Left lung (tissue), 4 donors: ENCODE measurements at regions not wholly inside any gene's neighbourhood (a gene's known extent, or its start where the extent isn't known, plus 50 kb on each side); places are given as distances from the start of the nearest gene placed in this dataset.
"Not testable (repeated sequence)": the region's sequence is repeated elsewhere in the genome, so short reads cannot be mapped to it uniquely, and the experiment has no call there.

ENCODE experiments used
- ATAC-seq: fragments of 200-7000 bp; cut with Tn5 transposase; one replicate; pipeline ENCODE4 v1.9.1; 2020; ENCODE audit warnings: moderate library complexity
- DNase-seq, 4 donors: peaks; one replicate each; pipeline ENCODE4 v3.0.0-alpha.2; 2013 to 2020
- H3K27ac ChIP-seq, 2 donors: fragments of 200-600 bp; sonication (generic) in 1 of 2; one replicate each; pipeline versions ENCODE4 v1.5.0 to v1.8.0; 2020 to 2021
- H3K27me3 ChIP-seq, 2 donors: fragments of 200-600 bp; sonication (generic) in 1 of 2; one replicate each; pipeline versions ENCODE4 v1.5.0 to v1.8.0; 2020 to 2021
- H3K36me3 ChIP-seq, 2 donors: fragments of 200-600 bp; sonication (generic) in 1 of 2; one replicate each; pipeline versions ENCODE4 v1.5.0 to v1.8.0; 2020 to 2021
- H3K4me1 ChIP-seq, 2 donors: fragments of 200-600 bp; one replicate each; pipeline ENCODE4 v1.8.0; 2021
- H3K4me3 ChIP-seq, 2 donors: fragments of 200-600 bp; sonication (generic) in 1 of 2; one replicate each; pipeline versions ENCODE4 v1.5.0 to v1.8.0; 2020 to 2021; ENCODE audit warnings: mild to moderate bottlenecking in 1 of 2
- H3K9me3 ChIP-seq, 2 donors: fragments of 200-600 bp; sonication (generic) in 1 of 2; one replicate each; pipeline versions ENCODE4 v1.5.0 to v1.8.0; 2020 to 2021
- CTCF ChIP-seq, 2 donors: fragments of 200-600 bp; sonication (generic) in 1 of 2; IDR thresholded peaks; one replicate each; pipeline versions ENCODE4 v1.5.0 to v1.8.0; 2021; ENCODE audit warnings: antibody characterized with exemption in 2 of 2
- intact Hi-C, 2 donors: fragments of 100-400 bp; cut with DNase I; formaldehyde crosslinking; loops; one replicate each; pipeline versions ENCODE4 v1.11.2 to v1.14.2; 2022
- donor health status: DM: no; HTN: yes; CAD: no.
- donor health status: DM: no; HTN: no; CAD: no.

GRCh38 chr4:126647756-126648397 is 984.9 kb upstream of the INTU start:
- no peak overlapping the region for H3K4me3 ChIP-seq
- no peaks in the 10 kb centered on the region for H3K27me3 ChIP-seq
- intact Hi-C loops: no loop called here
- no peaks in the 10 kb centered on the region for H3K4me1 ChIP-seq
- peak in 2 of 4 donors; percentile 5 to 13 for DNase-seq
- H3K9me3 ChIP-seq: no peaks in the 10 kb centered on the region
- no peak overlapping the region for H3K27ac ChIP-seq
- H3K36me3 ChIP-seq: no peaks in the 10 kb centered on the region
- no peak for ATAC-seq
- no peak for TF ChIP-seq CTCF (IDR thresholded peaks at IDR 0.05)

- H3K4me3 ChIP-seq: no peak overlapping the region
- intact Hi-C loops: no loop called here
- H3K27ac ChIP-seq: no peak overlapping the region
- no peak for TF ChIP-seq CTCF (IDR thresholded peaks at IDR 0.05)
- H3K27me3 ChIP-seq: no peaks in the 10 kb centered on the region
- DNase-seq (no peak), ATAC-seq (no peak)
- H3K36me3 ChIP-seq: no peaks in the 10 kb centered on the region
- no peaks in the 10 kb centered on the region for H3K9me3 ChIP-seq
- H3K4me1 ChIP-seq: no peaks in the 10 kb centered on the region
Observed at GRCh38 chr4:126658411-126658810, 974.3 kb upstream of the INTU start.

- Histone ChIP-seq H3K4me3 (no peak overlapping the region), H3K27me3 (no peaks in the 10 kb centered on the region), H3K36me3 (no peaks in the 10 kb centered on the region), H3K9me3 (no peaks in the 10 kb centered on the region), H3K4me1 (no peaks in the 10 kb centered on the region), H3K27ac (no peak overlapping the region)
- ATAC-seq (no peak), DNase-seq (no peak)
- intact Hi-C loops: no loop called here
- TF ChIP-seq CTCF (IDR thresholded peaks at IDR 0.05): no peak
Observed at GRCh38 chr4:126661194-126661593, 971.6 kb upstream of the INTU start.

GRCh38 chr4:126664839-126665238 is 967.9 kb upstream of the INTU start:
- DNase-seq (no peak), ATAC-seq (peak; percentile 64)
- Histone ChIP-seq H3K9me3 (peaks cover 0 to 2% of the 10 kb centered on the region in 2 donors), H3K27me3 (no peaks in the 10 kb centered on the region), H3K4me3 (no peak overlapping the region), H3K27ac (no peak overlapping the region), H3K36me3 (no peaks in the 10 kb centered on the region), H3K4me1 (no peaks in the 10 kb centered on the region)
- TF ChIP-seq CTCF (IDR thresholded peaks at IDR 0.05): no peak
- intact Hi-C loops: no loop called here

GRCh38 chr4:126670038-126670437 is 962.7 kb upstream of the INTU start:
- intact Hi-C loops, ATAC-seq: not testable (repeated sequence)

GRCh38 chr4:126678618-126679017 is 954.1 kb upstream of the INTU start:
- DNase-seq (no peak), ATAC-seq (no peak)
- TF ChIP-seq CTCF (IDR thresholded peaks at IDR 0.05): no peak
- intact Hi-C loops: no loop called here
- no peaks in the 10 kb centered on the region for H3K36me3 ChIP-seq
- no peak overlapping the region for H3K27ac ChIP-seq
- H3K4me3 ChIP-seq: no peak overlapping the region
- H3K27me3 ChIP-seq: no peaks in the 10 kb centered on the region
- no peaks in the 10 kb centered on the region for H3K4me1 ChIP-seq
- H3K9me3 ChIP-seq: no peaks in the 10 kb centered on the region

More at GRCh38 chr4:126670038-126670437, 962.7 kb upstream of the INTU start:
- not testable (repeated sequence) for H3K36me3 ChIP-seq, H3K4me1 ChIP-seq, H3K9me3 ChIP-seq, H3K4me3 ChIP-seq, DNase-seq, H3K27me3 ChIP-seq, H3K27ac ChIP-seq
